Erythroblast (primary cell): ENCODE measurements at regions not wholly inside any gene's neighbourhood (a gene's known extent, or its start where the extent isn't known, plus 50 kb on each side); places are given as distances from the start of the nearest gene placed in this dataset.

Experiments used
- GATA1 ChIP-seq: IDR thresholded peaks from 2 replicates; pipeline ENCODE4 v1.6.1; 2011; ENCODE audit warnings: low read depth, mild to moderate bottlenecking, control low read depth, low read length, moderate library complexity
- POLR2A ChIP-seq: IDR thresholded peaks from 2 replicates; pipeline ENCODE4 v1.6.1; 2011; ENCODE audit warnings: mild to moderate bottlenecking, low read length

- TF ChIP-seq POLR2A: no peak
- no peak for TF ChIP-seq GATA1
Observed at GRCh38 chr15:101578443-101578894, 73.7 kb downstream of the TM2D3 start.
